GM10266 (cell line): ENCODE measurements at regions not wholly inside any gene's neighbourhood (a gene's known extent, or its start where the extent isn't known, plus 50 kb on each side); places are given as distances from the start of the nearest gene placed in this dataset.

ENCODE experiments used
- DNase-seq: peaks from one replicate; pipeline ENCODE4 v3.0.0; 2012; ENCODE audit errors: extremely low spot score
- CTCF ChIP-seq: IDR thresholded peaks from 2 replicates; pipeline ENCODE4 v1.5.1; 2012; ENCODE audit warnings: mild to moderate bottlenecking, low read depth; ENCODE audit not compliant: control insufficient read depth, insufficient read depth; ENCODE audit errors: missing control alignments

GRCh38 chrY:8544715-8545114, 792.5 kb upstream of the TSPY4 start:
- TF ChIP-seq CTCF = no peak
- no peak for DNase-seq

- TF ChIP-seq CTCF = no peak
- no peak for DNase-seq
Observed at GRCh38 chrY:8547931-8548330, 789.3 kb upstream of the TSPY4 start.

- no peak for DNase-seq
- TF ChIP-seq CTCF = no peak
Observed at GRCh38 chrY:8551323-8551722, 785.9 kb upstream of the TSPY4 start.

GRCh38 chrY:8552168-8552805, 785.0 kb upstream of the TSPY4 start:
- TF ChIP-seq CTCF = no peak
- DNase-seq = no peak

GRCh38 chrY:8553614-8554013, 783.6 kb upstream of the TSPY4 start:
- no peak for DNase-seq
- TF ChIP-seq CTCF = no peak

- DNase-seq = no peak
- TF ChIP-seq CTCF = no peak
Observed at GRCh38 chrY:8561385-8561784, 775.9 kb upstream of the TSPY4 start.

- DNase-seq = no peak
- TF ChIP-seq CTCF = no peak
Observed at GRCh38 chrY:8562456-8563090, 774.7 kb upstream of the TSPY4 start.
